ENCODE measurements at regions not wholly inside any gene's neighbourhood (a gene's known extent, or its start where the extent isn't known, plus 50 kb on each side); places are given as distances from the start of the nearest gene placed in this dataset.

GRCh38 chr3:102079809-102080197, 230.5 kb downstream of the NFKBIZ start:
- no peaks in the 10 kb centered on the region for H3K27me3 ChIP-seq (ENCODE audit: low read depth)
- peak; percentile 64 to 70 for ATAC-seq
- intact Hi-C loops (cut with DNase I) = no loop called here

DNA sequence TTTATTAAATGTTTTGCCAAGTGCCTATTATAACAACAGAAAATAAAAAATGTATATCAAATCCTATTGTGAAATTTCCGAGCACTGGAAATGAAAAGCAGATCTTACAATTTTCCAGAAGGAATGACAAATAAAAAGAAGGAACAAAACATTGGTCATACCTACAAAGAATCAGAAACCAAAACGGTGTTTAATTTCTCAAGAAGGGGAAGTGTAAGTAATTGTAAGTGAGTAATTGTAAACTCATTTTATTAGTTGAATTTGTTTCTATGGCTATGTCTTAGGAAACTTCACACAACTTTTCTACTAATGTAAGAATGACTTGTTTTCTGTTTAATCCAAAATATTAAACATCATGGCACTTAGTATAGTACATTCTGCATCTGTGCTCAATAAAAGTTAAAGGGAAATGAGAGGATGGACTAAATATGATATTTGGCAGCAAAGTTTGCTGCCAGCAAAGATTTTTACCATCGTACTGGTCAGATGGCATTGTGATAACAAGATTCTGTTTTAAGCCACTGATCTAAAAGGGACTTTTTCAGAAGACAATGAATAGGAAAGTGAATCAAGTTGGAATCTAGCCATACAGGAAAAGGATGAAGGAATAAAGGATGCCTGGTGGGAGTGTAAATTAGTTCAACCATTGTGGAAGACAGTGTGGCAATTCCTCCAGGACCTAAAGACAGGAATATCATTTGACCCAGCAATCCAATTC, 232.4 kb downstream of the NFKBIZ start:
- no peak for ATAC-seq

More at GRCh38 chr3:102079809-102080197, 230.5 kb downstream of the NFKBIZ start:
- H3K27ac ChIP-seq = no peak overlapping the region
- no peaks in the 10 kb centered on the region for H3K9me3 ChIP-seq
- DNase-seq = no peak
- H3K36me3 ChIP-seq = no peaks in the 10 kb centered on the region
- no peak for TF ChIP-seq CTCF (IDR thresholded peaks at IDR 0.05)
- H3K4me1 ChIP-seq = peaks cover 8% of the 10 kb centered on the region
- no peak overlapping the region for H3K4me3 ChIP-seq

GRCh38 chr3:102083473-102083872, 234.2 kb downstream of the NFKBIZ start:
- Histone ChIP-seq H3K9me3 (no peaks in the 10 kb centered on the region), H3K27ac (no peak overlapping the region), H3K36me3 (no peaks in the 10 kb centered on the region), H3K4me1 (peaks cover 4% of the 10 kb centered on the region), H3K4me3 (no peak overlapping the region), H3K27me3 (ENCODE audit: low read depth) (no peaks in the 10 kb centered on the region)
- no peak for ATAC-seq
- no peak for DNase-seq
- TF ChIP-seq CTCF (IDR thresholded peaks at IDR 0.05) = no peak
- intact Hi-C loops (cut with DNase I) = no loop called here

More for the DNA sequence above, 232.4 kb downstream of the NFKBIZ start:
- Histone ChIP-seq H3K9me3 (no peaks in the 10 kb centered on the region), H3K27me3 (ENCODE audit: low read depth) (no peaks in the 10 kb centered on the region), H3K27ac (no peak overlapping the region), H3K36me3 (no peaks in the 10 kb centered on the region), H3K4me1 (peaks cover 8% of the 10 kb centered on the region), H3K4me3 (no peak overlapping the region)
- TF ChIP-seq CTCF (IDR thresholded peaks at IDR 0.05) = no peak
- intact Hi-C loops (cut with DNase I) = no loop called here
- no peak for DNase-seq

GRCh38 chr3:102084006-102084405, 234.7 kb downstream of the NFKBIZ start:
- Histone ChIP-seq H3K4me3 (no peak overlapping the region), H3K4me1 (no peaks in the 10 kb centered on the region), H3K27me3 (ENCODE audit: low read depth) (no peaks in the 10 kb centered on the region), H3K36me3 (no peaks in the 10 kb centered on the region), H3K27ac (no peak overlapping the region), H3K9me3 (no peaks in the 10 kb centered on the region)
- DNase-seq (no peak), ATAC-seq (no peak)
- TF ChIP-seq CTCF (IDR thresholded peaks at IDR 0.05) = no peak
- intact Hi-C loops (cut with DNase I) = no loop called here

DNA sequence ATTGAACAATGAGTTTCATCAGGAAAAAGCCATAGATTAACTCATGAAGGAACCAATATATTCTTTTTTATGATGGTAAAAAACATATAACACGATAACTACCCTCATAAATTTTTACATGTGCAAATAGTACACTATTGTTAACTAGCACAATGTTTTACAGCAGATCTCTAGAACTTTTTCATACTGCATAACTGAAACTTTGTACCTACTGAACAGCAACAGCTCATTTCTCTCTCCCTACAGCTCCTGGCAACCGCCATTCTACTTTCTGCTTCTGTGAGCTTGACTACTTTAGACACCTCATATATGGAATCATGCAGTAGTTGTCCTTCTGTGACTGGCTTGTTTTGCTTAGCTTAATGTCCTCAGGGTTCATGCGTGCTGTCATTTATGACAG, 235.4 kb downstream of the NFKBIZ start:
- no peaks in the 10 kb centered on the region for H3K9me3 ChIP-seq
- no peak overlapping the region for H3K27ac ChIP-seq
- no peaks in the 10 kb centered on the region for H3K4me1 ChIP-seq
- ATAC-seq = no peak
- H3K36me3 ChIP-seq = no peaks in the 10 kb centered on the region
- H3K27me3 ChIP-seq (ENCODE audit: low read depth) = no peaks in the 10 kb centered on the region
- intact Hi-C loops (cut with DNase I) = no loop called here
- DNase-seq = no peak
- TF ChIP-seq CTCF (IDR thresholded peaks at IDR 0.05) = no peak
- H3K4me3 ChIP-seq = no peak overlapping the region
